ENCODE measurements at regions not wholly inside any gene's neighbourhood (a gene's known extent, or its start where the extent isn't known, plus 50 kb on each side); places are given as distances from the start of the nearest gene placed in this dataset.
"Not testable (repeated sequence)": the region's sequence is repeated elsewhere in the genome, so short reads cannot be mapped to it uniquely, and the experiment has no call there.

- no peaks in the 10 kb centered on the region for H3K36me3 Mint-ChIP-seq (ENCODE audit: unreplicated experiment)
- DNase-seq, result no peak
- no peak for TF ChIP-seq CTCF (IDR thresholded peaks at IDR 0.05; ENCODE audit: partially characterized antibody, unreplicated experiment)
- H3K27ac Mint-ChIP-seq (ENCODE audit: unreplicated experiment), result no peak overlapping the region
- no peak overlapping the region for H3K4me3 Mint-ChIP-seq (ENCODE audit: unreplicated experiment)
- no peaks in the 10 kb centered on the region for H3K27me3 Mint-ChIP-seq (ENCODE audit: unreplicated experiment)
- no peaks in the 10 kb centered on the region for H3K4me1 Mint-ChIP-seq (ENCODE audit: low read depth, unreplicated experiment)
- no peaks in the 10 kb centered on the region for H3K9me3 Mint-ChIP-seq (ENCODE audit: unreplicated experiment)
Observed at GRCh38 chr4:20192736-20193135, 59.0 kb upstream of the SLIT2 start.

GRCh38 chr4:20185103-20185502 lies 66.6 kb upstream of the SLIT2 start:
- no peak for DNase-seq
- Mint-ChIP-seq H3K36me3 (ENCODE audit: unreplicated experiment) (no peaks in the 10 kb centered on the region), H3K4me3 (ENCODE audit: unreplicated experiment) (no peak overlapping the region), H3K9me3 (ENCODE audit: unreplicated experiment) (no peaks in the 10 kb centered on the region), H3K4me1 (ENCODE audit: low read depth, unreplicated experiment) (no peaks in the 10 kb centered on the region), H3K27me3 (ENCODE audit: unreplicated experiment) (no peaks in the 10 kb centered on the region), H3K27ac (ENCODE audit: unreplicated experiment) (no peak overlapping the region)
- no peak for TF ChIP-seq CTCF (IDR thresholded peaks at IDR 0.05; ENCODE audit: partially characterized antibody, unreplicated experiment)

- not testable (repeated sequence) for H3K27me3 Mint-ChIP-seq (ENCODE audit: unreplicated experiment); H3K36me3 Mint-ChIP-seq (ENCODE audit: unreplicated experiment); H3K4me3 Mint-ChIP-seq (ENCODE audit: unreplicated experiment); H3K27ac Mint-ChIP-seq (ENCODE audit: unreplicated experiment); DNase-seq; H3K9me3 Mint-ChIP-seq (ENCODE audit: unreplicated experiment); H3K4me1 Mint-ChIP-seq (ENCODE audit: low read depth, unreplicated experiment)
Observed at GRCh38 chr4:20183131-20183530, 68.6 kb upstream of the SLIT2 start.

- peaks cover 1% of the 10 kb centered on the region for H3K9me3 Mint-ChIP-seq (ENCODE audit: unreplicated experiment)
- no peak for TF ChIP-seq CTCF (IDR thresholded peaks at IDR 0.05; ENCODE audit: partially characterized antibody, unreplicated experiment)
- H3K36me3 Mint-ChIP-seq (ENCODE audit: unreplicated experiment), result no peaks in the 10 kb centered on the region
- H3K4me3 Mint-ChIP-seq (ENCODE audit: unreplicated experiment), result no peak overlapping the region
- DNase-seq, result no peak
- no peak overlapping the region for H3K27ac Mint-ChIP-seq (ENCODE audit: unreplicated experiment)
- no peaks in the 10 kb centered on the region for H3K27me3 Mint-ChIP-seq (ENCODE audit: unreplicated experiment)
- no peaks in the 10 kb centered on the region for H3K4me1 Mint-ChIP-seq (ENCODE audit: low read depth, unreplicated experiment)
Observed at GRCh38 chr4:20181926-20182325, 69.8 kb upstream of the SLIT2 start.

- Mint-ChIP-seq H3K27ac (ENCODE audit: unreplicated experiment) (no peak overlapping the region), H3K4me1 (ENCODE audit: low read depth, unreplicated experiment) (no peaks in the 10 kb centered on the region), H3K4me3 (ENCODE audit: unreplicated experiment) (no peak overlapping the region), H3K36me3 (ENCODE audit: unreplicated experiment) (no peaks in the 10 kb centered on the region), H3K27me3 (ENCODE audit: unreplicated experiment) (no peaks in the 10 kb centered on the region), H3K9me3 (ENCODE audit: unreplicated experiment) (peaks cover 1% of the 10 kb centered on the region)
- no peak for DNase-seq
- no peak for TF ChIP-seq CTCF (IDR thresholded peaks at IDR 0.05; ENCODE audit: partially characterized antibody, unreplicated experiment)
Observed at GRCh38 chr4:20180509-20180908, 71.2 kb upstream of the SLIT2 start.

All from glutamatergic neuron (in vitro differentiated cells).